ENCODE measurements at regions not wholly inside any gene's neighbourhood (a gene's known extent, or its start where the extent isn't known, plus 50 kb on each side); places are given as distances from the start of the nearest gene placed in this dataset.

- TF ChIP-seq CTCF (IDR thresholded peaks at IDR 0.05; ENCODE audit: low read depth, low read length, missing control alignments), result no peak
- no peak for DNase-seq (ENCODE audit: extremely low read depth, low read depth)
Observed at GRCh38 chr10:21161647-21162046, 264.5 kb upstream of the NEBL start.

GRCh38 chr10:21161090-21161625 lies 264.0 kb upstream of the NEBL start:
- TF ChIP-seq CTCF (IDR thresholded peaks at IDR 0.05; ENCODE audit: low read depth, low read length, missing control alignments), result no peak

More at GRCh38 chr10:21161647-21162046, 264.5 kb upstream of the NEBL start:
- no peak overlapping the region for H3K4me3 ChIP-seq (replicated peaks; ENCODE audit: low read depth, low read length)

GRCh38 chr10:21160116-21160515 lies 263.0 kb upstream of the NEBL start:
- DNase-seq (ENCODE audit: extremely low read depth, low read depth), result no peak
- TF ChIP-seq CTCF (IDR thresholded peaks at IDR 0.05; ENCODE audit: low read depth, low read length, missing control alignments), result no peak
- no peak overlapping the region for H3K4me3 ChIP-seq (replicated peaks; ENCODE audit: low read depth, low read length)

More at GRCh38 chr10:21161090-21161625, 264.0 kb upstream of the NEBL start:
- no peak for DNase-seq (ENCODE audit: extremely low read depth, low read depth)
- H3K4me3 ChIP-seq (replicated peaks; ENCODE audit: low read depth, low read length), result no peak overlapping the region

GRCh38 chr10:21159669-21160068 lies 262.6 kb upstream of the NEBL start:
- no peak overlapping the region for H3K4me3 ChIP-seq (replicated peaks; ENCODE audit: low read depth, low read length)
- no peak for TF ChIP-seq CTCF (IDR thresholded peaks at IDR 0.05; ENCODE audit: low read depth, low read length, missing control alignments)
- no peak for DNase-seq (ENCODE audit: extremely low read depth, low read depth)

GRCh38 chr10:21158301-21158700 lies 261.2 kb upstream of the NEBL start:
- TF ChIP-seq CTCF (IDR thresholded peaks at IDR 0.05; ENCODE audit: low read depth, low read length, missing control alignments), result no peak
- no peak for DNase-seq (ENCODE audit: extremely low read depth, low read depth)
- H3K4me3 ChIP-seq (replicated peaks; ENCODE audit: low read depth, low read length), result no peak overlapping the region

GRCh38 chr10:21157664-21158063 lies 260.6 kb upstream of the NEBL start:
- TF ChIP-seq CTCF (IDR thresholded peaks at IDR 0.05; ENCODE audit: low read depth, low read length, missing control alignments), result no peak
- no peak for DNase-seq (ENCODE audit: extremely low read depth, low read depth)
- no peak overlapping the region for H3K4me3 ChIP-seq (replicated peaks; ENCODE audit: low read depth, low read length)

GRCh38 chr10:21150166-21150565 lies 253.1 kb upstream of the NEBL start:
- no peak overlapping the region for H3K4me3 ChIP-seq (replicated peaks; ENCODE audit: low read depth, low read length)
- TF ChIP-seq CTCF (IDR thresholded peaks at IDR 0.05; ENCODE audit: low read depth, low read length, missing control alignments), result no peak
- no peak for DNase-seq (ENCODE audit: extremely low read depth, low read depth)

Data from HFF-Myc (cell line).